ENCODE measurements at regions not wholly inside any gene's neighbourhood (a gene's known extent, or its start where the extent isn't known, plus 50 kb on each side); places are given as distances from the start of the nearest gene placed in this dataset.

GRCh38 chr20:24761220-24762065 is 187.6 kb upstream of the CST7 start:
- TF ChIP-seq, protein P1, sequence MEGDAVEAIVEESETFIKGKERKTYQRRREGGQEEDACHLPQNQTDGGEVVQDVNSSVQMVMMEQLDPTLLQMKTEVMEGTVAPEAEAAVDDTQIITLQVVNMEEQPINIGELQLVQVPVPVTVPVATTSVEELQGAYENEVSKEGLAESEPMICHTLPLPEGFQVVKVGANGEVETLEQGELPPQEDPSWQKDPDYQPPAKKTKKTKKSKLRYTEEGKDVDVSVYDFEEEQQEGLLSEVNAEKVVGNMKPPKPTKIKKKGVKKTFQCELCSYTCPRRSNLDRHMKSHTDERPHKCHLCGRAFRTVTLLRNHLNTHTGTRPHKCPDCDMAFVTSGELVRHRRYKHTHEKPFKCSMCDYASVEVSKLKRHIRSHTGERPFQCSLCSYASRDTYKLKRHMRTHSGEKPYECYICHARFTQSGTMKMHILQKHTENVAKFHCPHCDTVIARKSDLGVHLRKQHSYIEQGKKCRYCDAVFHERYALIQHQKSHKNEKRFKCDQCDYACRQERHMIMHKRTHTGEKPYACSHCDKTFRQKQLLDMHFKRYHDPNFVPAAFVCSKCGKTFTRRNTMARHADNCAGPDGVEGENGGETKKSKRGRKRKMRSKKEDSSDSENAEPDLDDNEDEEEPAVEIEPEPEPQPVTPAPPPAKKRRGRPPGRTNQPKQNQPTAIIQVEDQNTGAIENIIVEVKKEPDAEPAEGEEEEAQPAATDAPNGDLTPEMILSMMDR (IDR thresholded peaks at IDR 0.05): no peak
- TF ChIP-seq POLR2AphosphoS5 (IDR thresholded peaks at IDR 0.05; ENCODE audit: low read depth, low read length) (no peak), SIN3A (IDR thresholded peaks at IDR 0.05; ENCODE audit: borderline replicate concordance, insufficient read depth, low read depth, low read length) (no peak), TCF7L2 (IDR thresholded peaks at IDR 0.05; ENCODE audit: low read depth, low read length) (no peak)
- TF ChIP-seq, protein P2, sequence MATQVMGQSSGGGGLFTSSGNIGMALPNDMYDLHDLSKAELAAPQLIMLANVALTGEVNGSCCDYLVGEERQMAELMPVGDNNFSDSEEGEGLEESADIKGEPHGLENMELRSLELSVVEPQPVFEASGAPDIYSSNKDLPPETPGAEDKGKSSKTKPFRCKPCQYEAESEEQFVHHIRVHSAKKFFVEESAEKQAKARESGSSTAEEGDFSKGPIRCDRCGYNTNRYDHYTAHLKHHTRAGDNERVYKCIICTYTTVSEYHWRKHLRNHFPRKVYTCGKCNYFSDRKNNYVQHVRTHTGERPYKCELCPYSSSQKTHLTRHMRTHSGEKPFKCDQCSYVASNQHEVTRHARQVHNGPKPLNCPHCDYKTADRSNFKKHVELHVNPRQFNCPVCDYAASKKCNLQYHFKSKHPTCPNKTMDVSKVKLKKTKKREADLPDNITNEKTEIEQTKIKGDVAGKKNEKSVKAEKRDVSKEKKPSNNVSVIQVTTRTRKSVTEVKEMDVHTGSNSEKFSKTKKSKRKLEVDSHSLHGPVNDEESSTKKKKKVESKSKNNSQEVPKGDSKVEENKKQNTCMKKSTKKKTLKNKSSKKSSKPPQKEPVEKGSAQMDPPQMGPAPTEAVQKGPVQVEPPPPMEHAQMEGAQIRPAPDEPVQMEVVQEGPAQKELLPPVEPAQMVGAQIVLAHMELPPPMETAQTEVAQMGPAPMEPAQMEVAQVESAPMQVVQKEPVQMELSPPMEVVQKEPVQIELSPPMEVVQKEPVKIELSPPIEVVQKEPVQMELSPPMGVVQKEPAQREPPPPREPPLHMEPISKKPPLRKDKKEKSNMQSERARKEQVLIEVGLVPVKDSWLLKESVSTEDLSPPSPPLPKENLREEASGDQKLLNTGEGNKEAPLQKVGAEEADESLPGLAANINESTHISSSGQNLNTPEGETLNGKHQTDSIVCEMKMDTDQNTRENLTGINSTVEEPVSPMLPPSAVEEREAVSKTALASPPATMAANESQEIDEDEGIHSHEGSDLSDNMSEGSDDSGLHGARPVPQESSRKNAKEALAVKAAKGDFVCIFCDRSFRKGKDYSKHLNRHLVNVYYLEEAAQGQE (IDR thresholded peaks at IDR 0.05; ENCODE audit: insufficient read depth in 1 of 2, low read depth in 2 of 2, low read length in 1 of 2): no peak
